A673 (cell line): ENCODE measurements at regions not wholly inside any gene's neighbourhood (a gene's known extent, or its start where the extent isn't known, plus 50 kb on each side); places are given as distances from the start of the nearest gene placed in this dataset.

Source experiments
- EZH2 ChIP-seq: fragments of 200-600 bp; sonication (generic); IDR thresholded peaks from 2 replicates; pipeline ENCODE4 v1.6.1; 2017; ENCODE audit warnings: borderline replicate concordance, low read depth, mild to moderate bottlenecking, mixed read lengths, antibody characterized with exemption, low read length; ENCODE audit not compliant: poor library complexity, severe bottlenecking
- TF ChIP-seq, protein P1 (sequence below): fragments of 300-800, 200-600 bp; sonication (generic); conservative IDR thresholded peaks from 2 replicates; pipeline ENCODE4 v1.5.1; 2017; ENCODE audit warnings: low read depth, mild to moderate bottlenecking, antibody characterized with exemption, low read length, moderate library complexity, mixed read lengths

DNA sequence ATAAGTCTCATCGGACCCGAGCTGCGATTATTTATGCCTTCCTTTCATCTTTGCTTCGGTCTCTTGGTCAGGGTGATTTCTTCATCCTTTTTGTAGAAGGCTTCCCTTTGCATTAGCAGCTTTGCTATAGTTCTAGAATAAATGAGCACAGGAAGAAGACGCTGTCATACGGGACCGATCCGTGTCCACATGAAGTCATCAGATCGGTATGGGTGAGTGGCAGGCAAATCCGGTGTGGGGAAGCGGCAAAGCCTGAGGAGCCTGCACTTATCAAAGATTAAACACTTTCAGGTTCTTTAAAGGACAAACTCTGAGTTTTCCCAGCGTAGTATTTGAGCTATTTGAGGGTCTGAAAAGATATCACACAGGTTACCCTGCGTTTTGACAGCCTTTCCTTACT, 119.3 kb downstream of the IRS2 start:
- TF ChIP-seq, protein P1, sequence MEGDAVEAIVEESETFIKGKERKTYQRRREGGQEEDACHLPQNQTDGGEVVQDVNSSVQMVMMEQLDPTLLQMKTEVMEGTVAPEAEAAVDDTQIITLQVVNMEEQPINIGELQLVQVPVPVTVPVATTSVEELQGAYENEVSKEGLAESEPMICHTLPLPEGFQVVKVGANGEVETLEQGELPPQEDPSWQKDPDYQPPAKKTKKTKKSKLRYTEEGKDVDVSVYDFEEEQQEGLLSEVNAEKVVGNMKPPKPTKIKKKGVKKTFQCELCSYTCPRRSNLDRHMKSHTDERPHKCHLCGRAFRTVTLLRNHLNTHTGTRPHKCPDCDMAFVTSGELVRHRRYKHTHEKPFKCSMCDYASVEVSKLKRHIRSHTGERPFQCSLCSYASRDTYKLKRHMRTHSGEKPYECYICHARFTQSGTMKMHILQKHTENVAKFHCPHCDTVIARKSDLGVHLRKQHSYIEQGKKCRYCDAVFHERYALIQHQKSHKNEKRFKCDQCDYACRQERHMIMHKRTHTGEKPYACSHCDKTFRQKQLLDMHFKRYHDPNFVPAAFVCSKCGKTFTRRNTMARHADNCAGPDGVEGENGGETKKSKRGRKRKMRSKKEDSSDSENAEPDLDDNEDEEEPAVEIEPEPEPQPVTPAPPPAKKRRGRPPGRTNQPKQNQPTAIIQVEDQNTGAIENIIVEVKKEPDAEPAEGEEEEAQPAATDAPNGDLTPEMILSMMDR, result no peak
- TF ChIP-seq EZH2, result no peak
